SK-N-SH (cell line): ENCODE measurements at regions not wholly inside any gene's neighbourhood (a gene's known extent, or its start where the extent isn't known, plus 50 kb on each side); places are given as distances from the start of the nearest gene placed in this dataset.
"Not testable (repeated sequence)": the region's sequence is repeated elsewhere in the genome, so short reads cannot be mapped to it uniquely, and the experiment has no call there.

Experiments
- CTCF ChIA-PET: fragments of 300-600, 350-600 bp; formaldehyde crosslinking; extraction: SDS; loops from one replicate; lab custom pipeline; 2021; lab: Yijun Ruan, JAX
- POLR2A ChIA-PET: fragments of 350-600 bp; sonication (Branson Sonifier 250); formaldehyde crosslinking; extraction: SDS; loops from one replicate; lab custom pipeline; 2020; ENCODE audit warnings: antibody characterized with exemption, inconsistent platforms; lab: Yijun Ruan, JAX
- DNase-seq: peaks from one replicate; pipeline ENCODE4 v3.0.0; 2012
- H2AFZ ChIP-seq: fragments of 200-600 bp; sonication (generic); 2 replicates; pipeline ENCODE4 v1.8.1; 2016; ENCODE audit warnings: antibody characterized with exemption, mild to moderate bottlenecking, low read depth
- H3F3A ChIP-seq: fragments of 200-600 bp; sonication (generic); replicated peaks from 2 replicates; pipeline ENCODE3; 2016; ENCODE audit warnings: antibody characterized with exemption, mild to moderate bottlenecking; ENCODE audit not compliant: insufficient read depth
- H3K27ac ChIP-seq, 2 experiments: fragments of 200-500 bp in 1 of 2; fragments of 200-600 bp in 1 of 2; sonication (Bioruptor generic) in 1 of 2; sonication (generic), shearing (Covaris generic) in 1 of 2; 2 replicates each; pipeline versions ENCODE4 v1.5.1 to v1.6.1; 2014 to 2016; ENCODE audit warnings: low read depth in 2 of 2, inconsistent platforms in 1 of 2, low read length in 1 of 2, mild to moderate bottlenecking in 1 of 2, mixed read lengths in 1 of 2
- H3K27me3 ChIP-seq: fragments of 200-600 bp; sonication (generic), shearing (Covaris generic); 2 replicates; pipeline ENCODE4 v1.6.1; 2016; ENCODE audit warnings: mixed run types; ENCODE audit not compliant: insufficient read depth
- H3K36me3 ChIP-seq, 2 experiments: fragments of 200-500 bp in 1 of 2; fragments of 200-600 bp in 1 of 2; sonication (Bioruptor generic) in 1 of 2; sonication (generic) in 1 of 2; replicated peaks in 1 of 2; 2 replicates each; pipeline versions ENCODE3 to v1.5.1; 2014 to 2016; ENCODE audit warnings: low read length in 1 of 2, mild to moderate bottlenecking in 1 of 2; ENCODE audit not compliant: insufficient read depth in 2 of 2, control insufficient read depth in 1 of 2
- H3K4me1 ChIP-seq, 2 experiments: fragments of 200-500 bp in 1 of 2; fragments of 200-600 bp in 1 of 2; sonication (Bioruptor generic) in 1 of 2; sonication (generic), shearing (Covaris generic) in 1 of 2; 2 replicates each; pipeline versions ENCODE4 v1.5.1 to v1.6.1; 2014 to 2016; ENCODE audit warnings: low read depth in 1 of 2, low read length in 1 of 2, mixed run types in 1 of 2; ENCODE audit not compliant: insufficient read depth in 2 of 2, control insufficient read depth in 1 of 2
- H3K4me2 ChIP-seq: fragments of 200-600 bp; sonication (generic), shearing (Covaris generic); 2 replicates; pipeline ENCODE4 v1.6.1; 2017; ENCODE audit warnings: mixed run types
- H3K4me3 ChIP-seq, 2 experiments: fragments of 200-500 bp in 1 of 2; fragments of 200-600 bp in 1 of 2; sonication (Bioruptor generic) in 1 of 2; sonication (generic), shearing (Covaris generic) in 1 of 2; 2 replicates each; pipeline versions ENCODE4 v1.5.1 to v1.8.1; 2014 to 2016; ENCODE audit warnings: low read depth in 2 of 2, inconsistent platforms in 1 of 2, low read length in 1 of 2, mild to moderate bottlenecking in 1 of 2, mixed read lengths in 1 of 2, moderate library complexity in 1 of 2
- H3K79me2 ChIP-seq: fragments of 200-600 bp; sonication (generic); 2 replicates; pipeline ENCODE4 v1.8.1; 2017; ENCODE audit warnings: mild to moderate bottlenecking; ENCODE audit not compliant: insufficient read depth
- H3K9ac ChIP-seq: fragments of 200-600 bp; sonication (generic); 2 replicates; pipeline ENCODE4 v1.6.1; 2017; ENCODE audit warnings: mixed run types
- H3K9me2 ChIP-seq: fragments of 200-600 bp; sonication (generic); 2 replicates; pipeline ENCODE4 v1.6.1; 2017; ENCODE audit warnings: mixed run types
- H3K9me3 ChIP-seq: fragments of 200-600 bp; sonication (generic); 2 replicates; pipeline ENCODE4 v1.6.1; 2017; ENCODE audit warnings: mixed run types, mild to moderate bottlenecking, moderate library complexity
- H4K20me1 ChIP-seq: fragments of 200-600 bp; sonication (generic); 2 replicates; pipeline ENCODE4 v1.6.1; 2017; ENCODE audit warnings: mild to moderate bottlenecking, mixed run types; ENCODE audit not compliant: insufficient read depth
- WGBS: methylation state at CpG from one replicate; pipeline ENCODE4 v1.1.6; 2017; ENCODE audit warnings: low lambda C conversion rate; 5-methylcytosine and 5-hydroxymethylcytosine counted together

DNA sequence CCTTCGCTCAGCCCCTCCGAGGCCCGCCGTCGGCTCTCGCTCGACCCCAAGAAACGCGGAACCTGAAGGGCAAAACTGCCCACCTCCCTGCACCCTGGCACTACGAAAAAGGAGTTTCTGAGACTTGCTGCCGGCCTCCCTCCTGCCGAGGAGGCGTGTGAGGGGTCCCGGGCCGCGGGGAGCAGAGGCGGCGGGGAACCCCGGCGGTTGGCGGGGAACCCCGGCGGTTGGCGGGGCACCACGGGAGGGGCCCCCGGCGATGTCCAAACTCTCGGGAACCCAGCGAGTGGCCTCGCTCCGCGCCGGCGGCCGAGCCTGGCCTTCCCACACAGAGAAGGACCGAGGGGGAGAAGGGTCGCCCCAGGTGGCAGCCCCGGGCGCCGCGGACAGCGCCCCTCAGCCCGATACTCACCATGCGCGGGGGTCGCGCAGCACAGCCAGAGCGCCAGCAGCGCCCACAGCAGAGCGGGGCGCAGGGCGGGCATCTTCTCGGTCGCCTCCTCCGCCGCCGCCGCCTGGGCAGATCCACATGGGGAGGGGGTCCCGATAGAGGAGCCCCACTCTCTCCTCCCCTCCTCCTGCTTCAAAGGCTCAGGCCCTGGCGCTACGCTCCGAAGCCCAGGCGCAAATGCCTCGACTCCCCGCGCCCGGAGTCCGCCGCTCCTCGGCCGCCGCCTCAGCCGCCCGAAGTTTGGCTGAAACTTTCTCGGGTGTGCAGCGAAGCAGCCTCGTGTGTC, 69.4 kb upstream of the NUDT4B start:
- WGBS = 0% methylated on average over 12 of the region's 77 CpGs
- H3K4me2 ChIP-seq = peak overlapping the region; percentile 65; the same call in 1 of the 2 replicates
- H3K36me3 ChIP-seq, H3K9ac ChIP-seq, H3K27me3 ChIP-seq, H3K4me1 ChIP-seq, H3K79me2 ChIP-seq, H2AFZ ChIP-seq, POLR2A ChIA-PET, H3K9me3 ChIP-seq, H3F3A ChIP-seq, H3K27ac ChIP-seq, H3K9me2 ChIP-seq, CTCF ChIA-PET, DNase-seq, H4K20me1 ChIP-seq: not testable (repeated sequence)
- peak overlapping the region; percentile 38 to 59 for H3K4me3 ChIP-seq

GRCh38 chr1:148679787-148680326, 68.7 kb upstream of the NUDT4B start:
- H3K9ac ChIP-seq, H3K9me2 ChIP-seq, DNase-seq, H3K4me1 ChIP-seq, H3K36me3 ChIP-seq, H3K79me2 ChIP-seq, H3K27ac ChIP-seq, H2AFZ ChIP-seq, H3K27me3 ChIP-seq, H3F3A ChIP-seq, POLR2A ChIA-PET, H3K9me3 ChIP-seq, H4K20me1 ChIP-seq, CTCF ChIA-PET: not testable (repeated sequence)
- H3K4me3 ChIP-seq = peak overlapping the region; percentile 38 to 59
- no CpG with 5 or more reads among the region's 37 CpGs for WGBS
- H3K4me2 ChIP-seq = peak overlapping the region; percentile 65; the same call in 1 of the 2 replicates

GRCh38 chr1:148686735-148687134, 61.8 kb upstream of the NUDT4B start:
- DNase-seq, POLR2A ChIA-PET, H3F3A ChIP-seq, H3K27ac ChIP-seq, H3K4me3 ChIP-seq, H3K4me2 ChIP-seq, H3K9me3 ChIP-seq, H2AFZ ChIP-seq, CTCF ChIA-PET, H3K4me1 ChIP-seq, H3K36me3 ChIP-seq, H3K79me2 ChIP-seq, H4K20me1 ChIP-seq, H3K9ac ChIP-seq, H3K9me2 ChIP-seq, H3K27me3 ChIP-seq: not testable (repeated sequence)
- 0% methylated on average over 1 of the region's 4 CpGs for WGBS

- DNase-seq, H3K27ac ChIP-seq, H3K27me3 ChIP-seq, POLR2A ChIA-PET, CTCF ChIA-PET, H3K9me2 ChIP-seq, H3K9ac ChIP-seq, H3K4me1 ChIP-seq, H4K20me1 ChIP-seq, H3K9me3 ChIP-seq, H3K79me2 ChIP-seq, H3K4me2 ChIP-seq, H3K36me3 ChIP-seq, H3K4me3 ChIP-seq, H2AFZ ChIP-seq, H3F3A ChIP-seq: not testable (repeated sequence)
- WGBS = no CpG with 5 or more reads among the region's 2 CpGs
Measured at GRCh38 chr1:148687376-148687775, 61.2 kb upstream of the NUDT4B start.
